Lung (tissue), 11 donors: ENCODE measurements at regions not wholly inside any gene's neighbourhood (a gene's known extent, or its start where the extent isn't known, plus 50 kb on each side); places are given as distances from the start of the nearest gene placed in this dataset.

ENCODE experiments used
- ATAC-seq: fragments of 200-7000 bp; cut with Tn5 transposase; one replicate; pipeline ENCODE4 v1.9.1; 2020; ENCODE audit warnings: moderate number of reproducible peaks; ENCODE audit not compliant: insufficient read depth, low FRiP score
- DNase-seq, 3 donors: peaks; one replicate each; pipeline ENCODE4 v3.0.0-alpha.2; 2013 to 2017
- H3K27ac ChIP-seq, 2 donors: one replicate each; pipeline ENCODE4 v1.5.1; 2013; ENCODE audit warnings: mild to moderate bottlenecking in 2 of 2, moderate library complexity in 2 of 2, control low read depth in 1 of 2, inconsistent platforms in 1 of 2, low read depth in 1 of 2, low read length in 1 of 2
- H3K27me3 ChIP-seq, 3 donors: one replicate each; pipeline ENCODE4 v1.5.1; 2013; ENCODE audit warnings: low read length in 2 of 3; ENCODE audit not compliant: control insufficient read depth in 3 of 3, insufficient read depth in 3 of 3
- H3K36me3 ChIP-seq, 4 donors: one replicate each; pipeline ENCODE4 v1.5.1; 2013; ENCODE audit warnings: low read length in 4 of 4, mild to moderate bottlenecking in 1 of 4, moderate library complexity in 1 of 4; ENCODE audit not compliant: control insufficient read depth in 4 of 4, insufficient read depth in 4 of 4
- H3K4me1 ChIP-seq, 5 donors: one replicate each; pipeline ENCODE4 v1.5.1; 2013; ENCODE audit warnings: low read length in 5 of 5, mild to moderate bottlenecking in 2 of 5, moderate library complexity in 1 of 5; ENCODE audit not compliant: control insufficient read depth in 5 of 5, insufficient read depth in 5 of 5
- H3K4me3 ChIP-seq: one replicate; pipeline ENCODE4 v1.5.1; 2013; ENCODE audit warnings: mild to moderate bottlenecking, control low read depth, moderate library complexity
- H3K9ac ChIP-seq, 2 donors: one replicate each; pipeline ENCODE4 v1.5.1; 2013; ENCODE audit warnings: low read length in 2 of 2, control low read depth in 1 of 2; ENCODE audit not compliant: insufficient read depth in 1 of 2
- H3K9me3 ChIP-seq, 4 donors: one replicate each; pipeline ENCODE4 v1.5.1; 2013; ENCODE audit warnings: low read length in 3 of 4, mild to moderate bottlenecking in 1 of 4, moderate library complexity in 1 of 4; ENCODE audit not compliant: control insufficient read depth in 4 of 4, insufficient read depth in 3 of 4
- WGBS, 2 donors: extraction: QIAGEN DNeasy Blood & Tissue Kit; methylation state at CpG; one replicate each; pipeline ENCODE4 v1.1.7; 2013; 5-methylcytosine and 5-hydroxymethylcytosine counted together
- TF ChIP-seq, protein P1 (sequence below): IDR thresholded peaks from 2 replicates; pipeline ENCODE4 v1.5.1; 2012; ENCODE audit warnings: mild to moderate bottlenecking; ENCODE audit errors: control extremely low read depth, extremely low read depth
- donor health status: control.
- donor health status: control.
- donor health status: Bipolar disorder and iron deficiency.
- donor health status: healthy.
- donor health status: DM: yes; HTN: yes; CAD: no.

DNA sequence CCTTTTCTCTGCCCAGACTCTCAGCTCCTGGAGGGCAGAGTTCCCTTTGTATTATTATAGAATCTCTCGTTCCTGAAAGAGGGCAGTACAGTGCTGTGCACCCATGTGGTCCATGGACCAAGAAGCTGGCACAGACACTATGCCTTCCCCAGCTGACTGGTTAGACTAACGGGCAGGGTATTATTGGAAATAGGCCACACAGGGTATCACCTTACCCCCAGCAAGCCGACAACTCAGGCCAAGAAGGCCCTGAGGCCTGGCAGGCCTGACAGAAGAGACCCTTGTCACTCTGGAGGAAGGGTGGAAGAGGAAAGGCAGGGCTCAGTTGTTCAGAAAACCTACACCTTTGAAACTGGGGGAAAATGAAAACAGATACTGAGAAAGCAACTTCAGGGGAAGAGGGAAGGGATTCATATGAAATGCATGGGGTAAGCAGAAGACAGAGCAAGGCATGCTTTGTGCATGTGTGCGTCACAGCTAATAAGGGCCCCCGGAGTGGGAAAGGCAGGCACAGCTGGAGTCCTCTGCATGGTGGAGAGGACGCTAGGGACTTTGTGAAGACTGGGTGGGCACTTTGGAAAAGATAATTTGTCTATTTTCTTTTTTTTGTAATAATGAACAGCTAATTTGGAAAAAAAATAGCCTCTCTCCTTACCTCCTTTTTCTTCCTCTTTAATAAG lies 476.8 kb upstream of the CELF4 start:
- no peaks in the 10 kb centered on the region for H3K36me3 ChIP-seq
- WGBS, 2 donors: 85 to 89% methylated on average over 6 of the region's 6 CpGs
- no peaks in the 10 kb centered on the region for H3K27me3 ChIP-seq
- H3K4me1 ChIP-seq: peaks cover 0 to 10% (median 0%) of the 10 kb centered on the region in 5 donors
- no peak overlapping the region for H3K4me3 ChIP-seq
- ATAC-seq (no peak), DNase-seq (no peak)
- H3K9ac ChIP-seq: no peak overlapping the region
- TF ChIP-seq, protein P1, sequence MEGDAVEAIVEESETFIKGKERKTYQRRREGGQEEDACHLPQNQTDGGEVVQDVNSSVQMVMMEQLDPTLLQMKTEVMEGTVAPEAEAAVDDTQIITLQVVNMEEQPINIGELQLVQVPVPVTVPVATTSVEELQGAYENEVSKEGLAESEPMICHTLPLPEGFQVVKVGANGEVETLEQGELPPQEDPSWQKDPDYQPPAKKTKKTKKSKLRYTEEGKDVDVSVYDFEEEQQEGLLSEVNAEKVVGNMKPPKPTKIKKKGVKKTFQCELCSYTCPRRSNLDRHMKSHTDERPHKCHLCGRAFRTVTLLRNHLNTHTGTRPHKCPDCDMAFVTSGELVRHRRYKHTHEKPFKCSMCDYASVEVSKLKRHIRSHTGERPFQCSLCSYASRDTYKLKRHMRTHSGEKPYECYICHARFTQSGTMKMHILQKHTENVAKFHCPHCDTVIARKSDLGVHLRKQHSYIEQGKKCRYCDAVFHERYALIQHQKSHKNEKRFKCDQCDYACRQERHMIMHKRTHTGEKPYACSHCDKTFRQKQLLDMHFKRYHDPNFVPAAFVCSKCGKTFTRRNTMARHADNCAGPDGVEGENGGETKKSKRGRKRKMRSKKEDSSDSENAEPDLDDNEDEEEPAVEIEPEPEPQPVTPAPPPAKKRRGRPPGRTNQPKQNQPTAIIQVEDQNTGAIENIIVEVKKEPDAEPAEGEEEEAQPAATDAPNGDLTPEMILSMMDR: no peak
- peaks cover 0 to 2% (median 0%) of the 10 kb centered on the region in 4 donors for H3K9me3 ChIP-seq
- H3K27ac ChIP-seq: no peak overlapping the region

DNA sequence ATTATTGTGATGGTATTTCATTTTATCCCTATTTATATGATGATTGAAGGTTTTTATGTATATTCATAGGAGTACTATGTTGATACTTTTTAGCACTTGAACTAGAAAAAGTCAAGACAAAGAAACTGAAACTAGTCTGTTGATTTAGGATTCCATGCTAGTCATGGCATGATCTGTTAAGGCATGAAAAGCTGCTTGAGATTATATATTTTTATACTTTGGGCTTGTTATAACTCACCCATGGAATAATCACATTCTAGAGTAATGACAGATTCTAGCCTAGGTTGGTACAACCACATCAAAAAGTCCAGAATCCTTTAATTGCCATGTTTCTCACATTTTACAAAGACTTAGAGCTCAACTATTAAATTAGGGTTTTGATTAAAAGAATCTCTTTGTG lies 472.6 kb upstream of the CELF4 start:
- H3K4me3 ChIP-seq: no peak overlapping the region
- no peak for ATAC-seq
- H3K36me3 ChIP-seq: no peaks in the 10 kb centered on the region
- peaks cover 0 to 2% (median 0%) of the 10 kb centered on the region in 4 donors for H3K9me3 ChIP-seq
- no peak overlapping the region for H3K9ac ChIP-seq
- no peak for DNase-seq
- TF ChIP-seq, protein P1: no peak
- no peak overlapping the region for H3K27ac ChIP-seq
- H3K27me3 ChIP-seq: no peaks in the 10 kb centered on the region
- peaks cover 0 to 8% (median 0%) of the 10 kb centered on the region in 5 donors for H3K4me1 ChIP-seq

DNA sequence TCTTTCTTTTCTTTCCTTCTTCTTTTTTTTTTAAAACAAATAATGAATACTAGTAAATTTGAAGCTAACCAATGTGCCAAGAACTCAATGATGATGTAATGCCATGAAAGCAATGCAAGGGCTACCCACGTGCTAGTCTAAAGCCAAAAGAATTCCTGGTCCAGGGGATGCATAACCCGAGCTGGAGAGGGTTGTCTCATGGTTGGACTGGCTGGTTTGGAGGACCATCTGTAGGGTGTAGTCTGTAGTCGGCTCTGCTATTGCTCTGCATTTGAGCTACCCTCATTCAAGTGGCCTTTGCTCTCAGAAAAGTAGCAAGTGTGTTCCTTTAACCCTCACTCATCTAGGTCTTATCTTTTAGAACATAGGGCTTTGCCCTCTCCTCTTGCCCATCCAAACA lies 469.6 kb upstream of the CELF4 start:
- no peaks in the 10 kb centered on the region for H3K36me3 ChIP-seq
- H3K4me1 ChIP-seq: no peaks in the 10 kb centered on the region
- no peaks in the 10 kb centered on the region for H3K9me3 ChIP-seq
- H3K27me3 ChIP-seq: no peaks in the 10 kb centered on the region
- DNase-seq: no peak
- TF ChIP-seq, protein P1: no peak
- H3K27ac ChIP-seq: no peak overlapping the region
- 56 to 78% methylated on average over 3 of the region's 3 CpGs for WGBS, 2 donors
- H3K9ac ChIP-seq: no peak overlapping the region
- H3K4me3 ChIP-seq: no peak overlapping the region
- ATAC-seq: no peak

DNA sequence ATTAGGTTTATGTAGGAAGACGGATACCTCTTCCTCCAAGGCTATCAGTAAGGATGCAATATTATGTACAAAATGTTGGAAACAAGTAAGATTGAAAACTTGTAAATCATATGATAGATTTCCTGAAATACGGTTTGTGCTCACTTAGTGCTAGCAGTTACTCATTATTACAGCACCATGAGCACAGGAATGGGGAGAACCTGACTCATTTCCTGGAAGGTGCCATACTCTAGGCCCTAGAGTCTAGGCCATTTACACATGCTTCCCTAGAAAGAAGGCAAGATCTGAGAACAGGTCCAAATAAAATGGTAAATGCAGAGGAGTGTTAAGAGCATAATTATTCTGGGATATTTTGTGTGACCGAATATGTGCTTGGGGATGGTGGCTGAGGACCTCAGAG lies 467.7 kb upstream of the CELF4 start:
- no peak for ATAC-seq
- H3K4me3 ChIP-seq: no peak overlapping the region
- no peaks in the 10 kb centered on the region for H3K4me1 ChIP-seq
- no peak for DNase-seq
- H3K9ac ChIP-seq: no peak overlapping the region
- 87 to 89% methylated on average over 3 of the region's 3 CpGs for WGBS, 2 donors
- H3K9me3 ChIP-seq: no peaks in the 10 kb centered on the region
- no peaks in the 10 kb centered on the region for H3K36me3 ChIP-seq
- TF ChIP-seq, protein P1: no peak
- H3K27ac ChIP-seq: no peak overlapping the region
- H3K27me3 ChIP-seq: no peaks in the 10 kb centered on the region
